HepG2 (cell line): ENCODE measurements at regions not wholly inside any gene's neighbourhood (a gene's known extent, or its start where the extent isn't known, plus 50 kb on each side); places are given as distances from the start of the nearest gene placed in this dataset.

ENCODE experiments used
- ERF ChIP-seq: IDR thresholded peaks from 2 replicates; pipeline ENCODE4 v1.6.1; 2018; ENCODE audit warnings: missing biosample characterization, missing genetic modification reagents
- GATA4 ChIP-seq: sonication (generic); IDR thresholded peaks from 2 replicates; pipeline ENCODE4 v1.6.1; 2016; ENCODE audit warnings: antibody characterized with exemption, low read depth, borderline replicate concordance
- HOXA9 ChIP-seq: sonication (generic); formaldehyde crosslinking; IDR thresholded peaks from 2 replicates; pipeline ENCODE4 v1.8.1; 2022; ENCODE audit warnings: missing genetic modification reagents, mild to moderate bottlenecking, moderate library complexity, borderline replicate concordance
- IRF2 ChIP-seq: IDR thresholded peaks from 2 replicates; pipeline ENCODE4 v1.6.1; 2018; ENCODE audit warnings: missing genetic modification reagents, missing compliant biosample characterization
- KAT2B ChIP-seq: fragments of 150-350 bp; IDR thresholded peaks from 2 replicates; pipeline ENCODE4 v1.6.1; 2014; ENCODE audit warnings: low read depth, low read length, borderline replicate concordance
- KDM5A ChIP-seq: fragments of 200-600 bp; sonication (generic); IDR thresholded peaks from 2 replicates; pipeline ENCODE4 v1.7.0; 2018; ENCODE audit warnings: antibody characterized with exemption, mild to moderate bottlenecking, low read length, borderline replicate concordance
- KDM6A ChIP-seq: IDR thresholded peaks from 2 replicates; pipeline ENCODE4 v1.6.1; 2016; ENCODE audit warnings: low read depth
- KLF16 ChIP-seq, 2 experiments: sonication (generic) in 1 of 2; formaldehyde crosslinking in 1 of 2; IDR thresholded peaks; 2 replicates each; pipeline versions ENCODE4 v1.6.1 to v1.8.0; 2016 to 2023; ENCODE audit warnings: missing genetic modification reagents in 2 of 2, missing compliant biosample characterization in 1 of 2
- MED8 ChIP-seq: sonication (generic); formaldehyde crosslinking; IDR thresholded peaks from 2 replicates; pipeline ENCODE4 v1.8.1; 2023; ENCODE audit warnings: mild to moderate bottlenecking, missing genetic modification reagents; ENCODE audit not compliant: insufficient replicate concordance
- NAIF1 ChIP-seq: sonication (generic); formaldehyde crosslinking; IDR thresholded peaks from 2 replicates; pipeline ENCODE4 v1.5.0; 2020; ENCODE audit warnings: mild to moderate bottlenecking, missing genetic modification reagents, borderline replicate concordance
- ZFP36L2 ChIP-seq: sonication (generic); formaldehyde crosslinking; IDR thresholded peaks from 2 replicates; pipeline ENCODE4 v1.4.0; 2020; ENCODE audit warnings: missing genetic modification reagents
- ZMYM3 ChIP-seq: sonication (generic); formaldehyde crosslinking; IDR thresholded peaks from 2 replicates; pipeline ENCODE4 v1.5.1; 2020; ENCODE audit warnings: mild to moderate bottlenecking, missing genetic modification reagents
- ZNF260 ChIP-seq: sonication (generic); formaldehyde crosslinking; IDR thresholded peaks from 2 replicates; pipeline ENCODE4 v1.4.0; 2020; ENCODE audit warnings: missing genetic modification reagents, low read depth, mild to moderate bottlenecking, borderline replicate concordance
- ZNF331 ChIP-seq: sonication (generic); formaldehyde crosslinking; IDR thresholded peaks from 2 replicates; pipeline ENCODE4 v1.4.0; 2020; ENCODE audit warnings: missing genetic modification reagents
- ZNF619 ChIP-seq: sonication (generic); formaldehyde crosslinking; IDR thresholded peaks from 2 replicates; pipeline ENCODE4 v1.4.0; 2020; ENCODE audit warnings: mild to moderate bottlenecking, missing genetic modification reagents
- ZNF670 ChIP-seq: sonication (generic); formaldehyde crosslinking; IDR thresholded peaks from 2 replicates; pipeline ENCODE4 v1.8.0; 2022; ENCODE audit warnings: mild to moderate bottlenecking, missing genetic modification reagents, borderline replicate concordance
- ZNF792 ChIP-seq: IDR thresholded peaks from 2 replicates; pipeline ENCODE4 v1.6.1; 2016
- TF ChIP-seq, protein P1 (sequence below): sonication (generic); formaldehyde crosslinking; IDR thresholded peaks from 2 replicates; pipeline ENCODE4 v1.4.0; 2020; ENCODE audit warnings: missing genetic modification reagents, low read depth, mild to moderate bottlenecking, borderline replicate concordance
- TF ChIP-seq, protein P2 (sequence below): sonication (generic); formaldehyde crosslinking; IDR thresholded peaks from 2 replicates; pipeline ENCODE4 v1.4.0; 2020; ENCODE audit warnings: missing genetic modification reagents
- TF ChIP-seq, protein P3 (sequence below): sonication (generic); formaldehyde crosslinking; IDR thresholded peaks from 2 replicates; pipeline ENCODE4 v1.4.0; 2020; ENCODE audit warnings: missing genetic modification reagents
- TF ChIP-seq, protein P4 (sequence below): sonication (generic); formaldehyde crosslinking; IDR thresholded peaks from 2 replicates; pipeline ENCODE4 v1.9.0; 2021; ENCODE audit warnings: missing genetic modification reagents, borderline replicate concordance
- TF ChIP-seq, protein P5 (sequence below): IDR thresholded peaks from 2 replicates; pipeline ENCODE4 v1.6.1; 2016; ENCODE audit warnings: low read depth, borderline replicate concordance

DNA sequence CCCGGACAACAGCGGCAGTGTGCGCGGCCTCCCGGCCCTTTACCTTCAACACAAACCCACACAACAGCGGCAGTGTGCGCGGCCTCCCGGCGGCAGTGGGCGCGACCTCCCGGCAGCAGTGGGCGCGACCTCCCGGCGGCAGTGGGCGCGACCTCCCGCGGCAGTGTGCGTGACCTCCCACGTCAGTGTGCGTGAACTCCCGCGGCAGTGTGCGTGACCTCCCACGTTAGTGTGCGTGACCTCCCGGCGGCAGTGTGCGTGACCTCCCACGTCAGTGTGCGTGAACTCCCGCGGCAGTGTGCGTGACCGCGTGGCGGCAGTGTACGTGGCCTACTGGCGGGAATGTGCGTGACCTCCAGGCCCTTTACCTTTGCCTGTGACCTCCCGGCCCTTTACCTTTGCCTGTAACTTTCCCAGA, 576.6 kb upstream of the FRG1 start (continued):
- TF ChIP-seq, protein P1, sequence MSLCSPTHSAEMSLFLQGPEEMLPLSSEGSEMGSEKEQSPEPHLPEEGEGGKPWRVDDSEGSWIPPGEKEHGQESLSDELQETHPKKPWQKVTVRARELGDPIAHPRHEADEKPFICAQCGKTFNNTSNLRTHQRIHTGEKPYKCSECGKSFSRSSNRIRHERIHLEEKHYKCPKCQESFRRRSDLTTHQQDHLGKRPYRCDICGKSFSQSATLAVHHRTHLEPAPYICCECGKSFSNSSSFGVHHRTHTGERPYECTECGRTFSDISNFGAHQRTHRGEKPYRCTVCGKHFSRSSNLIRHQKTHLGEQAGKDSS, result no peak
- TF ChIP-seq, protein P2, sequence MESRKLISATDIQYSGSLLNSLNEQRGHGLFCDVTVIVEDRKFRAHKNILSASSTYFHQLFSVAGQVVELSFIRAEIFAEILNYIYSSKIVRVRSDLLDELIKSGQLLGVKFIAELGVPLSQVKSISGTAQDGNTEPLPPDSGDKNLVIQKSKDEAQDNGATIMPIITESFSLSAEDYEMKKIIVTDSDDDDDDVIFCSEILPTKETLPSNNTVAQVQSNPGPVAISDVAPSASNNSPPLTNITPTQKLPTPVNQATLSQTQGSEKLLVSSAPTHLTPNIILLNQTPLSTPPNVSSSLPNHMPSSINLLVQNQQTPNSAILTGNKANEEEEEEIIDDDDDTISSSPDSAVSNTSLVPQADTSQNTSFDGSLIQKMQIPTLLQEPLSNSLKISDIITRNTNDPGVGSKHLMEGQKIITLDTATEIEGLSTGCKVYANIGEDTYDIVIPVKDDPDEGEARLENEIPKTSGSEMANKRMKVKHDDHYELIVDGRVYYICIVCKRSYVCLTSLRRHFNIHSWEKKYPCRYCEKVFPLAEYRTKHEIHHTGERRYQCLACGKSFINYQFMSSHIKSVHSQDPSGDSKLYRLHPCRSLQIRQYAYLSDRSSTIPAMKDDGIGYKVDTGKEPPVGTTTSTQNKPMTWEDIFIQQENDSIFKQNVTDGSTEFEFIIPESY (CRISPR knock-in tag), result no peak
- TF ChIP-seq ZMYM3 (CRISPR knock-in tag) (no peak), ZNF670 (CRISPR knock-in tag) (no peak), KLF16 (CRISPR knock-in tag; IDR thresholded peaks at IDR 0.05) (no peak), ZNF331 (CRISPR knock-in tag) (no peak; the same call in 1 of the 2 replicates), ERF (CRISPR knock-in tag) (no peak), NAIF1 (CRISPR knock-in tag) (no peak), KAT2B (no peak), GATA4 (no peak), KDM6A (CRISPR knock-in tag) (no peak), KDM5A (no peak), ZFP36L2 (CRISPR knock-in tag) (no peak), HOXA9 (CRISPR knock-in tag) (no peak), IRF2 (CRISPR knock-in tag) (0 out of 2 replicates have a peak, but pooled peaks have one; percentile 29), ZNF792 (CRISPR knock-in tag) (no peak), ZNF619 (CRISPR knock-in tag) (no peak), MED8 (CRISPR knock-in tag) (no peak), ZNF260 (CRISPR knock-in tag) (no peak)
- TF ChIP-seq, protein P3, sequence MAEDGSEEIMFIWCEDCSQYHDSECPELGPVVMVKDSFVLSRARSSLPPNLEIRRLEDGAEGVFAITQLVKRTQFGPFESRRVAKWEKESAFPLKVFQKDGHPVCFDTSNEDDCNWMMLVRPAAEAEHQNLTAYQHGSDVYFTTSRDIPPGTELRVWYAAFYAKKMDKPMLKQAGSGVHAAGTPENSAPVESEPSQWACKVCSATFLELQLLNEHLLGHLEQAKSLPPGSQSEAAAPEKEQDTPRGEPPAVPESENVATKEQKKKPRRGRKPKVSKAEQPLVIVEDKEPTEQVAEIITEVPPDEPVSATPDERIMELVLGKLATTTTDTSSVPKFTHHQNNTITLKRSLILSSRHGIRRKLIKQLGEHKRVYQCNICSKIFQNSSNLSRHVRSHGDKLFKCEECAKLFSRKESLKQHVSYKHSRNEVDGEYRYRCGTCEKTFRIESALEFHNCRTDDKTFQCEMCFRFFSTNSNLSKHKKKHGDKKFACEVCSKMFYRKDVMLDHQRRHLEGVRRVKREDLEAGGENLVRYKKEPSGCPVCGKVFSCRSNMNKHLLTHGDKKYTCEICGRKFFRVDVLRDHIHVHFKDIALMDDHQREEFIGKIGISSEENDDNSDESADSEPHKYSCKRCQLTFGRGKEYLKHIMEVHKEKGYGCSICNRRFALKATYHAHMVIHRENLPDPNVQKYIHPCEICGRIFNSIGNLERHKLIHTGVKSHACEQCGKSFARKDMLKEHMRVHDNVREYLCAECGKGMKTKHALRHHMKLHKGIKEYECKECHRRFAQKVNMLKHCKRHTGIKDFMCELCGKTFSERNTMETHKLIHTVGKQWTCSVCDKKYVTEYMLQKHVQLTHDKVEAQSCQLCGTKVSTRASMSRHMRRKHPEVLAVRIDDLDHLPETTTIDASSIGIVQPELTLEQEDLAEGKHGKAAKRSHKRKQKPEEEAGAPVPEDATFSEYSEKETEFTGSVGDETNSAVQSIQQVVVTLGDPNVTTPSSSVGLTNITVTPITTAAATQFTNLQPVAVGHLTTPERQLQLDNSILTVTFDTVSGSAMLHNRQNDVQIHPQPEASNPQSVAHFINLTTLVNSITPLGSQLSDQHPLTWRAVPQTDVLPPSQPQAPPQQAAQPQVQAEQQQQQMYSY (CRISPR knock-in tag), result no peak
- TF ChIP-seq, protein P4, sequence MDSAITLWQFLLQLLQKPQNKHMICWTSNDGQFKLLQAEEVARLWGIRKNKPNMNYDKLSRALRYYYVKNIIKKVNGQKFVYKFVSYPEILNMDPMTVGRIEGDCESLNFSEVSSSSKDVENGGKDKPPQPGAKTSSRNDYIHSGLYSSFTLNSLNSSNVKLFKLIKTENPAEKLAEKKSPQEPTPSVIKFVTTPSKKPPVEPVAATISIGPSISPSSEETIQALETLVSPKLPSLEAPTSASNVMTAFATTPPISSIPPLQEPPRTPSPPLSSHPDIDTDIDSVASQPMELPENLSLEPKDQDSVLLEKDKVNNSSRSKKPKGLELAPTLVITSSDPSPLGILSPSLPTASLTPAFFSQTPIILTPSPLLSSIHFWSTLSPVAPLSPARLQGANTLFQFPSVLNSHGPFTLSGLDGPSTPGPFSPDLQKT (CRISPR knock-in tag), result no peak
- TF ChIP-seq, protein P5, sequence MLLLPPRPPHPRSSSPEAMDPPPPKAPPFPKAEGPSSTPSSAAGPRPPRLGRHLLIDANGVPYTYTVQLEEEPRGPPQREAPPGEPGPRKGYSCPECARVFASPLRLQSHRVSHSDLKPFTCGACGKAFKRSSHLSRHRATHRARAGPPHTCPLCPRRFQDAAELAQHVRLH (CRISPR knock-in tag), result no peak
